ENCODE measurements at regions not wholly inside any gene's neighbourhood (a gene's known extent, or its start where the extent isn't known, plus 50 kb on each side); places are given as distances from the start of the nearest gene placed in this dataset.

DNA sequence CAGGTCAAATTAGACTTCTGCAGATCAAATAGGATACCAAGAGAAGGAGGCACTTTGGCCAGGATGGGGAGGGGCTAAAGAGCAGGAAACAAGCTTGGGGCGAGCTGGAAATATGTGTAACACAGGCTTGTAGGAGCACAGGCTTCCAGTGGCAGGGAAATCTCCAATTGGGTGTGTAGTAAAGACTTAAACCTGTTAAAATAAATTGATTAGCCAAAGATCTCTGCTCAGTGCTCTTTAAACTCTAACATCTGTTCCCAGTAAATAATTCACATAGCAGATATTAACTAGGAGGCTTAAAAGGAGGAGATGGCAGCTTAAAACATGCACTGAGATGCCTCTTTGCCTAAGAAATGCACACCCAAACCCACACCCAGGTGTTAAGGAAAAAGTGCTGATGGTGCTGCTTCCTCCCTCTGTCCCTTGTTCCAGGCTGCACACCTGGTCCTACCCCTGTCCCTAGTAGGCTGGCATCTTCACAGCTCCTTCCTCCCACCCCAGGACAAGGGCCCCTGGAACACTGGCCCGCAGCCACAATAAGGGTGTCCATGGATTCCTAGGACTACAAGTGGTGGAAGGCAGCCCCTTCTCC is 93.5 kb upstream of the MLN start:
- TF ChIP-seq, protein P1, sequence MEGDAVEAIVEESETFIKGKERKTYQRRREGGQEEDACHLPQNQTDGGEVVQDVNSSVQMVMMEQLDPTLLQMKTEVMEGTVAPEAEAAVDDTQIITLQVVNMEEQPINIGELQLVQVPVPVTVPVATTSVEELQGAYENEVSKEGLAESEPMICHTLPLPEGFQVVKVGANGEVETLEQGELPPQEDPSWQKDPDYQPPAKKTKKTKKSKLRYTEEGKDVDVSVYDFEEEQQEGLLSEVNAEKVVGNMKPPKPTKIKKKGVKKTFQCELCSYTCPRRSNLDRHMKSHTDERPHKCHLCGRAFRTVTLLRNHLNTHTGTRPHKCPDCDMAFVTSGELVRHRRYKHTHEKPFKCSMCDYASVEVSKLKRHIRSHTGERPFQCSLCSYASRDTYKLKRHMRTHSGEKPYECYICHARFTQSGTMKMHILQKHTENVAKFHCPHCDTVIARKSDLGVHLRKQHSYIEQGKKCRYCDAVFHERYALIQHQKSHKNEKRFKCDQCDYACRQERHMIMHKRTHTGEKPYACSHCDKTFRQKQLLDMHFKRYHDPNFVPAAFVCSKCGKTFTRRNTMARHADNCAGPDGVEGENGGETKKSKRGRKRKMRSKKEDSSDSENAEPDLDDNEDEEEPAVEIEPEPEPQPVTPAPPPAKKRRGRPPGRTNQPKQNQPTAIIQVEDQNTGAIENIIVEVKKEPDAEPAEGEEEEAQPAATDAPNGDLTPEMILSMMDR (IDR thresholded peaks at IDR 0.05): no peak
- TF ChIP-seq POLR2AphosphoS5 (IDR thresholded peaks at IDR 0.05) (no peak), POLR2A (IDR thresholded peaks at IDR 0.05) (no peak)

All from breast epithelium (tissue), 3 donors.